ENCODE measurements at regions not wholly inside any gene's neighbourhood (a gene's known extent, or its start where the extent isn't known, plus 50 kb on each side); places are given as distances from the start of the nearest gene placed in this dataset.
"Not testable (repeated sequence)": the region's sequence is repeated elsewhere in the genome, so short reads cannot be mapped to it uniquely, and the experiment has no call there.

GRCh38 chr2:236365258-236366048 lies 101.2 kb upstream of the ASB18 start:
- DNase-seq (no peak), ATAC-seq (ENCODE audit: poor library complexity) (no peak)
- intact Hi-C loops (cut with DNase I), result loop anchor here (10.0 kb wide), 1 partner anchor 209 kb away; no protein-coding TSS in a partner anchor

DNA sequence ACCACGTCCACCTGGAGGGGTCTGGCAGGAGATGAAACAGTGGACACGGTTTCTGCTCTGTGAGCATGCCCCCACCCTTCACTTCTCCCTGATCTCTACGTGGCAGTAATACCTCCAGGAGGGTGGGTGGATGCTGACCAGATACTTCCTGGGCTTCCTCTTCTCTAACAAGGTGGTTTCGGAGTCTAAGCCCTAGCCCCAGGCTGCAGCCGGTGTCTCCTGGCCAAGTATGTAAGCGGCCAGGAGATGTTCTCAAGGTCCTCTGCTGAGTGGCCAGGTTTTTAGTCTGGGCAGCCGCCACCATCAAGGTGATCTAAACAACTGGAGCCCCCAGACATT lies 101.8 kb upstream of the ASB18 start:
- no peak for ATAC-seq (ENCODE audit: poor library complexity)
- intact Hi-C loops (cut with DNase I), result loop anchor here (10.0 kb wide), 1 partner anchor 209 kb away; no protein-coding TSS in a partner anchor
- DNase-seq, result no peak

- intact Hi-C loops (cut with DNase I), result loop anchor here (10.0 kb wide), 1 partner anchor 208 kb away; no protein-coding TSS in a partner anchor
- no peak for DNase-seq
- no peak for ATAC-seq (ENCODE audit: poor library complexity)
Measured at GRCh38 chr2:236366397-236366796, 102.2 kb upstream of the ASB18 start.

DNA sequence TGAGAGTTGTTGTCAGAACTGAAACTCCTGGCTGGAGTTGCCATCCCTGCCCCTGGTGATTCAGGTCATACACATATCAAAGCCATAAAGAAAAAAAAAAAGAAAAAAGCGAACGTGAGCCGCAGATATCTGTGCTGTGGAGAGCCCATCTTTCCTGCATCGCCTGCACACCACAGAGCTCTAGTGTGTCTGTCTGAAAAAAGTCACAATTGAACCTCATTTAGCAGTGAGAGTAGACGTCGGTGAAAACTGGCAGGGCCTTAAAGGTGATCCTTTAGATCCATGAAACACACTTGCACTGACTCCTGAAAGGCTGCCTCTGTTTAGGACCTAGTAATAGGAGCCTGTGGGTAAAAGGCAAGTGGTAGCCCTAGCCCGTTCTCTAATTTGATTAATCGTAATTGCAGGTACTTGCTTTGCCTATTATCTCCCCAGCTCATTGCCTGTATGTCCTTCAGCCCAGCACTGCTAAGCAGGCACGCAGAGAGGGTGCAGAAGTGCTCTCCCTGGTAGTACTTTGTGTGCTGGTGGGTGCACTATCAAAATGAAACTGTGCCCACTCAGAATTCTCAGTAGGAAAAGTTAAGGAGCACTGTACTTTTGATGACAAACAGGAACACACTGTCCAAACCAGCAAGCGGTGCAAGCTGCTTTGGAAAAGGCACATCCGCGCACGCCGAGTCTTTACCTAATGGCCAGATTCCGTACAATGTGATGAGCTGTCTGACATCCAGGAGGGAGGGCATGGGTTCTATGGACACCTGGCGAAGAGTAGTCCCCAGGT lies 103.5 kb upstream of the ASB18 start:
- ATAC-seq (ENCODE audit: poor library complexity) (no peak), DNase-seq (no peak)
- intact Hi-C loops (cut with DNase I), result loop anchor here (10.0 kb wide), 1 partner anchor 207 kb away; no protein-coding TSS in a partner anchor

DNA sequence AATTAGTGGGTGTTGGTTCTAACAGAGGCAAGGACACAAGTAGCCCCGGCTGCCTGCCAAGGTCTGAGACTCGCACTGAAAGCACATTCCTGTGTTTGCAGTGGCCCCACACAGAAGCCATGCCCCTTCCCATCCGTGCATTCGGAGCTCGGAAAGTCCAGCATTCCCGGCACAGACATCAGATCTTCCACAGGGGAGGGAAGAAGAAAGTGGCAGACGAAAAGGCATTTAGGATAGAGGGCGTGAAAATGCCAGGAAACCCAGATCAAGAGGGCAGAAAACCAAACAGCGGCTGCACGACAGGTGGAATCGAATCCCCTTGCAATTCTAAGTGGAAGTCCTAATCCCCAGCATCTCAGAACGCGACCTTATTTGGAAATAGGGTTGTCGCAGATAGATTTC lies 105.5 kb upstream of the ASB18 start:
- DNase-seq, result peak; percentile 77
- intact Hi-C loops (cut with DNase I), result loop anchor here (10.0 kb wide), 1 partner anchor 205 kb away; no protein-coding TSS in a partner anchor
- ATAC-seq (ENCODE audit: poor library complexity), result peak; percentile 61

DNA sequence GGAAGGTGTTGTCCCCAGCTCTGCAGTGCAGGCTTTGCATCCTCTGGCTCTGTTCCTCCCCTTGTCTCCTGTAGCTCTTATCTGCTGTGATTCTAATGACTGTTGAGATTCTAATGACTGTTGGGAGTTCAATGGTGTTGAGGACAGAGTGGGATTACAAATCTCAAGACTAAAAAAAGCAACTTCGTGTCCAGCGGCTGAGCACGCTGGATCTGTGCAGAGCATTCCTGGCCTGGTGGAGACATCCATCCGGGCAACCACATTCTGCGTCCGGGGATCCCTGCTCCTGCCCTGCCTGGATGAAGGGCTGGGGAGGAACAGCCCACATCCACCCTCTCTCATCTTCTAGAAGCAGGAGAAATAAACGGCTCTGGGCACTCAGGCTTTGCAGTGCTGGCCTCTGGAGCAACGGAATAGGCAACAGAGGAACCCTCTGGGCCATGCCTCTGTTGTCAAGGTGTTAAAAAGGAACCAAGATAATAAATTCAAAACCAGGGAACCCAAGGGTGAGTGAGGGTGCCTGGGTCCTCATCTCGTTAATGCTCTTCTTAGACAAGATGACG lies 106.7 kb upstream of the ASB18 start:
- intact Hi-C loops (cut with DNase I), result no loop called here
- ATAC-seq (ENCODE audit: poor library complexity) (no peak), DNase-seq (no peak)

DNA sequence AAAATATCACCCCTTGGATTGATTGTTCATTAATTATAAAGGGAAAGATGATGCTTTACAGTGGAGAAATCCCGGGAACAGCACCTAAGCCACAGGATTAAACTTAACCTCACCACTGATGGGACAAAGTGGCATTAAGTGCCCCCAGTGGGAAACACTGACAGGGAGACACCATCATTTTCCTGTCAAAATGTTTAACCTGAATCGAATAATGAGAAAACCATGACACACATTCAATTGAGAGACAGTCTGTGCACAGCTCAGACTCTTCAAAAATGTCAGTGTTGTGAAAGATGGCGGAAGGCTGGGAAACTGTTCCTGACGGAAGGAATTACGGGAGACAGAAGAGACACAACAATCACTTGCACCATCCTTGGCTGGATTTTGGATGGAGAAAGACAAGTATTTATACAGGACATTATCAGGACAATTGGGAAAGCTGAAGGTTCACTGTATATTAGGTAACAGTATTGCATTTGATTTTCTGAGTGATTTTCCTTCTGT lies 111.8 kb upstream of the ASB18 start:
- intact Hi-C loops (cut with DNase I), result no loop called here
- ATAC-seq (ENCODE audit: poor library complexity) (no peak), DNase-seq (no peak)

DNA sequence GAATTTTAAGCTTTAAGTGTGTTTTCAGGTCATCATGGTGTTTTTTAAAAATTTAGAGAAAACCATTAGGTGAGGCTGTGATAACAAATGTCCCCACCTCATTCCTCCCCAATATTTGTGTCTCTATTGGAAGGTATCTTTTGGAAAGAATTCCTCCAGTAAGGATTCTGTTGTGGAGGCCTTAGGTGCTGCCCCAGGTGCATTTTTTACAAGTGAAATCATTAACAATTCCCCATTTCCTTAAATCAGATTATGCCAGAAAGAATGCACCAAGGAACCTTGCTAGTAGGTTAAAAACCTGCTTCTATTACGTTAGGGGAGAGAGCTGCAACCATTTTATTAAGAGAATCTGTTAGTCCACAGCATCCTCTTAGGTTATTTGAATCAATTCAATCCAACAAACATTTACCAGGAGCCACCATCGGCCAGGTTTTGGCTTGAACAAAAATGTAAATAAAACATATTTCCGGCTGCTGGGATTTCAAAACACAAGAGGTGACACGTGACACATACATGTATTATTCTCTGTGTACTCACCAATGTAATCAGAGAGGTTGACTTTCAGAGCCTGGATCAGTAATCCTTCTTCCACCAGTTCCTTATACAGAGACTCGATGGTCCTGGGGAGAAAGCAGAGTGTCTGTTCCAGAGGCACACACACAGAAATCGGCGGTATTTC lies 112.5 kb upstream of the ASB18 start:
- intact Hi-C loops (cut with DNase I), result no loop called here
- no peak for ATAC-seq (ENCODE audit: poor library complexity)
- DNase-seq, result no peak

DNA sequence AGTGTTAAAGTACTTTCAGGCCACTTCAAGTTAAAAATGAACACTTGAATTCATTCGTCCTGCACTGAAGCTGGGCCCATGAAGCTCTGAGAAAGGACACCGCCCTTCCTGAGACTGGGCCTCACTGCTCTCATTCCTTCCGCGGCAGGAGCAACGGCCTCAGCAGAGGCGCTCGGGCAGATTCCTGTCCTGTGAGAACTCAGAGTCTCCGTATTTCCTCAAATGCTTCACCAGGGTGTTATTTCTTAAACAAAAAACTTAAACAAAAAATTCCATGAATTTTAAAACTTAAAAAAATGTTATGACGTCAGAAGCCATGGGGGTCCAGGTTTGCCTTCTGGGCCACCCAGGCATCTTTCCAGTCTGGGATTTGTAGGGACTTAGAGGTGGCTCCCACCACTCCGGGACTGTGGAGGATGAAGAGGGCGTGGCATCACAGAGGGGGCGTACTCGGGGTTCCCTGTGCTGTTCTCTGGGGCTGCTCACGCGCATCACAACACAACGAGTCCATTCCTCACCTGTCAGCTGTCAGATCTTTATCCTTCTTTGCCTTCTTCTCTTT lies 115.9 kb upstream of the ASB18 start:
- DNase-seq (no peak), ATAC-seq (ENCODE audit: poor library complexity) (no peak)
- intact Hi-C loops (cut with DNase I), result no loop called here

- DNase-seq; intact Hi-C loops (cut with DNase I); ATAC-seq (ENCODE audit: poor library complexity): not testable (repeated sequence)
Measured at GRCh38 chr2:236381253-236381652, 117.0 kb upstream of the ASB18 start.

- ATAC-seq (ENCODE audit: poor library complexity); DNase-seq; intact Hi-C loops (cut with DNase I): not testable (repeated sequence)
Measured at GRCh38 chr2:236389284-236390216, 125.3 kb upstream of the ASB18 start.

GRCh38 chr2:236393101-236393500 lies 128.9 kb upstream of the ASB18 start:
- DNase-seq, result no peak
- no peak for ATAC-seq (ENCODE audit: poor library complexity)
- intact Hi-C loops (cut with DNase I), result no loop called here

DNA sequence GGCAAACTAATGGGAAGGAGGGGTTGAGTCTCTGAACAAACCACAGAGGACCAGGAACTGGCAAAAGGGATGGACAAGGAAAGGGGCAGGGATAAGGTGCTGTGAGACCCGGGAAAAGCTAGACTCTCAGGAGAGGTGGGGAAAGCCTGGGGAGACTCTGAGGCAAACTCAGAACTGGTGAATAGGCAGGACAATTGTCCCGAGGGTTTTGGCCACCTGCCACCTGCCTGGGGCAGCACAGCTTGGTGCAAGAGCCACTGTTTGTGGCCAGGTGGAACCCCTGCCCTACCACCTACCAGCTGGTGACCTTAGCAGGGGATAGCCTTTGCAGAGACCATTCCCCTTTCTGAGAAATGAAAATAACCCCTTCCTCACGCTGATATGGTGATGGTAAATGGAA lies 129.4 kb upstream of the ASB18 start:
- ATAC-seq (ENCODE audit: poor library complexity), result no peak
- DNase-seq, result no peak
- intact Hi-C loops (cut with DNase I), result no loop called here

DNA sequence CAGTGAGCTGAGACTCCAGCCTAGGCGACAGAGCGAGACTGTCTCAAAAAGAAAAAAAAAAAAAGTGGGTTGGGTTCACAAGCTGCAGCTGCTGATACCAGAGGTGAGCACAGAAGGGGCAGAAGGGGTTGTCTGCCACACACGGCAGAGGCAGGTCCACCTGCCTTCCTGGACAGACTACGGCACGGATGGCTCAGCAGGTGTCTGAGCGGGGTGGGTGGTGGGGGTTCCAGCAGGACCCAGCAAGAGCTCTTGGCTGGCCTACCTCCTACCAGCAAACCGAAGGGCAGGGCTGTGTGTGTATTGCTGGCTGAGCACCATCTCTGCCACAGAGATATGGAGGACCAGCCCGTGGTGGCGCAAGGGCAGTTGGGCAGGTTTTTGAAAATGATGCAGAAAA lies 130.4 kb upstream of the ASB18 start:
- ATAC-seq (ENCODE audit: poor library complexity) (no peak), DNase-seq (no peak)
- intact Hi-C loops (cut with DNase I), result no loop called here

DNA sequence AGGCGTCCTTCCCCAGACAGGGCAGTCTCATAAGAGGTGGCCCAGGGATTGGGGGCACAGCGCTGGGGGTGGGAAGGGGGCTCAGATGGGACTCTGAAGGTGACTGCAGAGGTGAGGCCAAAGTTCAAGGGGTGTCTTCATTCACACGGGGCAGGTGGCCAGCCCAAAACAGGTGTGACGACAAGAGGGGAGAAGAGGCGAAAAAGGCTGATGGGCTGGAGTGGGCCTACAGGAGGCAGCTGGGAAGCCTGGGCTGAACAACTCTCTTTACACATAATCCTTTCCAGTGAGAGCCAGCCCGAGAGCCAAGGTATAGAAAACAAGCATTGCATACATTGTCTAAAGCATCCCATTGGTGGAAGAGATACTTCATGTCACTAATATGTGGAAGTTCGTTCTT lies 130.9 kb upstream of the ASB18 start:
- DNase-seq (no peak), ATAC-seq (ENCODE audit: poor library complexity) (no peak)
- intact Hi-C loops (cut with DNase I), result no loop called here

GRCh38 chr2:236396818-236397350 lies 132.7 kb upstream of the ASB18 start:
- DNase-seq (no peak), ATAC-seq (ENCODE audit: poor library complexity) (no peak)
- intact Hi-C loops (cut with DNase I), result no loop called here

- intact Hi-C loops (cut with DNase I), result no loop called here
- ATAC-seq (ENCODE audit: poor library complexity) (no peak), DNase-seq (no peak)
Measured at GRCh38 chr2:236397681-236398080, 133.5 kb upstream of the ASB18 start.

Data from Right ventricle myocardium superior (tissue), 1 donor.